Lung (tissue), 11 donors: ENCODE measurements at regions not wholly inside any gene's neighbourhood (a gene's known extent, or its start where the extent isn't known, plus 50 kb on each side); places are given as distances from the start of the nearest gene placed in this dataset.

Experiments
- ATAC-seq: fragments of 200-7000 bp; cut with Tn5 transposase; one replicate; pipeline ENCODE4 v1.9.1; 2020; ENCODE audit warnings: moderate number of reproducible peaks; ENCODE audit not compliant: insufficient read depth, low FRiP score
- DNase-seq, 3 donors: peaks; one replicate each; pipeline ENCODE4 v3.0.0-alpha.2; 2013 to 2017
- H3K27ac ChIP-seq, 2 donors: one replicate each; pipeline ENCODE4 v1.5.1; 2013; ENCODE audit warnings: mild to moderate bottlenecking in 2 of 2, moderate library complexity in 2 of 2, control low read depth in 1 of 2, inconsistent platforms in 1 of 2, low read depth in 1 of 2, low read length in 1 of 2
- H3K27me3 ChIP-seq, 3 donors: one replicate each; pipeline ENCODE4 v1.5.1; 2013; ENCODE audit warnings: low read length in 2 of 3; ENCODE audit not compliant: control insufficient read depth in 3 of 3, insufficient read depth in 3 of 3
- H3K36me3 ChIP-seq, 4 donors: one replicate each; pipeline ENCODE4 v1.5.1; 2013; ENCODE audit warnings: low read length in 4 of 4, mild to moderate bottlenecking in 1 of 4, moderate library complexity in 1 of 4; ENCODE audit not compliant: control insufficient read depth in 4 of 4, insufficient read depth in 4 of 4
- H3K4me1 ChIP-seq, 5 donors: one replicate each; pipeline ENCODE4 v1.5.1; 2013; ENCODE audit warnings: low read length in 5 of 5, mild to moderate bottlenecking in 2 of 5, moderate library complexity in 1 of 5; ENCODE audit not compliant: control insufficient read depth in 5 of 5, insufficient read depth in 5 of 5
- H3K4me3 ChIP-seq: one replicate; pipeline ENCODE4 v1.5.1; 2013; ENCODE audit warnings: mild to moderate bottlenecking, control low read depth, moderate library complexity
- H3K9ac ChIP-seq, 2 donors: one replicate each; pipeline ENCODE4 v1.5.1; 2013; ENCODE audit warnings: low read length in 2 of 2, control low read depth in 1 of 2; ENCODE audit not compliant: insufficient read depth in 1 of 2
- H3K9me3 ChIP-seq, 4 donors: one replicate each; pipeline ENCODE4 v1.5.1; 2013; ENCODE audit warnings: low read length in 3 of 4, mild to moderate bottlenecking in 1 of 4, moderate library complexity in 1 of 4; ENCODE audit not compliant: control insufficient read depth in 4 of 4, insufficient read depth in 3 of 4
- WGBS, 2 donors: extraction: QIAGEN DNeasy Blood & Tissue Kit; methylation state at CpG; one replicate each; pipeline ENCODE4 v1.1.7; 2013; 5-methylcytosine and 5-hydroxymethylcytosine counted together
- TF ChIP-seq, protein P1 (sequence below): IDR thresholded peaks from 2 replicates; pipeline ENCODE4 v1.5.1; 2012; ENCODE audit warnings: mild to moderate bottlenecking; ENCODE audit errors: control extremely low read depth, extremely low read depth
- donor health status: control.
- donor health status: control.
- donor health status: Bipolar disorder and iron deficiency.
- donor health status: healthy.
- donor health status: DM: yes; HTN: yes; CAD: no.

DNA sequence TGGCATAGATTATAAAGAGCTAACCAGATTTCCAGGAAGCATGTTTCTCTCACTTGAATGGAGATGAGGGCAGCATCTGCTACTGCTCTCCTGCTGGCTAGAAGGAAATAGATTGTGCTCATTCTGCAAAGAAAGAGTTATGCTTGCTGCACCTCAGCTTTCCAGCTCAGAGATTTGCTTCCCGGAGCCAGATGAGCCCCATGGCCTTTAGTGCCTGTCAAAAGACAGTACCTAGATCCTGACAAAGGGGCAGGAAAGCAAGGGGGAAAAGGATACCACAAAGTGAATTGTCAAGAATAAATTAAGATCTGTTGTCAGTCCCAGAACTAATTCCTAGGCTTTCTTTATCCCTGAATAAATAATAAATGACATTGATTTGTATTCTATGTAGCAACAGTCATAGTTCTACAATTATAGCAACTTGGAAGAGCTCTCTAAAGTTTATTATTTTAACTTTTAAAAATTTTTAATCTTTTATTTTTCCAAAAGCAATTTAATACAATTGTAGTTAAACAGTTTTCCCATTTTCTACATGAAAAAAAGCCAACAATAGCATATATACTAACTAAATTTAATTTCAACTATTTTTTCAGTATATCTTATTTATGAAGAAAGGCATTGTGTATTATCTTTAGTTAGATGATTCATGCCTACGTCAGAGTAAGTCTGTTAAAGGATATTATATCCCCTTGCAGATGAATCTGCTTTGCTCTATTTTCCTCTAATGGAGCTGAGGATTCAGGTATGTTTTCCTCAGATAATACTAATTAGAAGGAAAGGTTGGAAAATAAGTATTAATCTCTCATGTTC is 306.1 kb upstream of the DDI1 start:
- Histone ChIP-seq H3K9ac (no peak overlapping the region), H3K4me3 (no peak overlapping the region), H3K36me3 (no peaks in the 10 kb centered on the region), H3K27ac (no peak overlapping the region), H3K9me3 (peaks cover 0 to 6% (median 0%) of the 10 kb centered on the region in 4 donors), H3K4me1 (peaks cover 0 to 8% (median 0%) of the 10 kb centered on the region in 5 donors), H3K27me3 (no peaks in the 10 kb centered on the region)
- TF ChIP-seq, protein P1, sequence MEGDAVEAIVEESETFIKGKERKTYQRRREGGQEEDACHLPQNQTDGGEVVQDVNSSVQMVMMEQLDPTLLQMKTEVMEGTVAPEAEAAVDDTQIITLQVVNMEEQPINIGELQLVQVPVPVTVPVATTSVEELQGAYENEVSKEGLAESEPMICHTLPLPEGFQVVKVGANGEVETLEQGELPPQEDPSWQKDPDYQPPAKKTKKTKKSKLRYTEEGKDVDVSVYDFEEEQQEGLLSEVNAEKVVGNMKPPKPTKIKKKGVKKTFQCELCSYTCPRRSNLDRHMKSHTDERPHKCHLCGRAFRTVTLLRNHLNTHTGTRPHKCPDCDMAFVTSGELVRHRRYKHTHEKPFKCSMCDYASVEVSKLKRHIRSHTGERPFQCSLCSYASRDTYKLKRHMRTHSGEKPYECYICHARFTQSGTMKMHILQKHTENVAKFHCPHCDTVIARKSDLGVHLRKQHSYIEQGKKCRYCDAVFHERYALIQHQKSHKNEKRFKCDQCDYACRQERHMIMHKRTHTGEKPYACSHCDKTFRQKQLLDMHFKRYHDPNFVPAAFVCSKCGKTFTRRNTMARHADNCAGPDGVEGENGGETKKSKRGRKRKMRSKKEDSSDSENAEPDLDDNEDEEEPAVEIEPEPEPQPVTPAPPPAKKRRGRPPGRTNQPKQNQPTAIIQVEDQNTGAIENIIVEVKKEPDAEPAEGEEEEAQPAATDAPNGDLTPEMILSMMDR, result no peak
- WGBS, 2 donors, result 60 to 63% methylated on average over 2 of the region's 2 CpGs
- no peak for DNase-seq
- no peak for ATAC-seq

GRCh38 chr11:103731670-103732069 is 304.8 kb upstream of the DDI1 start:
- TF ChIP-seq, protein P1, result no peak
- Histone ChIP-seq H3K9ac (no peak overlapping the region), H3K4me3 (no peak overlapping the region), H3K27ac (no peak overlapping the region), H3K9me3 (peaks cover 0 to 6% (median 0%) of the 10 kb centered on the region in 4 donors), H3K4me1 (peaks cover 0 to 16% (median 0%) of the 10 kb centered on the region in 5 donors), H3K27me3 (no peaks in the 10 kb centered on the region), H3K36me3 (no peaks in the 10 kb centered on the region)
- DNase-seq (no peak), ATAC-seq (no peak)
- WGBS, 2 donors, result 49 to 50% methylated on average over 2 of the region's 2 CpGs

- DNase-seq, result no peak
- no peak overlapping the region for H3K27ac ChIP-seq
- H3K4me1 ChIP-seq, result peaks cover 0 to 22% (median 0%) of the 10 kb centered on the region in 5 donors
- H3K9ac ChIP-seq, result no peak overlapping the region
- no peaks in the 10 kb centered on the region for H3K36me3 ChIP-seq
- H3K9me3 ChIP-seq, result no peaks in the 10 kb centered on the region
- ATAC-seq, result no peak
- H3K27me3 ChIP-seq, result no peaks in the 10 kb centered on the region
- 70 to 77% methylated on average over 1 of the region's 1 CpG for WGBS, 2 donors
- TF ChIP-seq, protein P1, result no peak
- no peak overlapping the region for H3K4me3 ChIP-seq
Observed at GRCh38 chr11:103733889-103734288, 302.6 kb upstream of the DDI1 start.
